PC-9 (cell line): ENCODE measurements at regions not wholly inside any gene's neighbourhood (a gene's known extent, or its start where the extent isn't known, plus 50 kb on each side); places are given as distances from the start of the nearest gene placed in this dataset.

Experiments
- BruUV-seq: library from RNA; stranded (reverse); fragments of 400-500 nt; replicated peaks from 2 replicates; lab custom pipeline; 2021; lab: Mats Ljungman, UMichigan
- CTCF ChIA-PET: fragments of 300-600 bp; sonication (Branson Sonifier 250); formaldehyde crosslinking; loops from one replicate; lab custom pipeline; 2022; ENCODE audit warnings: antibody characterized with exemption; lab: Charles Lee
- POLR2A ChIA-PET: fragments of 300-600 bp; sonication (Branson Sonifier 250); formaldehyde crosslinking; loops from one replicate; lab custom pipeline; 2022; ENCODE audit warnings: antibody characterized with exemption; ENCODE audit not compliant: unreplicated experiment; lab: Charles Lee
- DNase-seq, 2 experiments: peaks; one replicate each; pipeline versions ENCODE4 v3.0.0 to v3.0.0-alpha.2; 2015 to 2022; ENCODE audit warnings: mixed read lengths in 1 of 2
- H2AFZ ChIP-seq: fragments of 200-600 bp; sonication (generic); 2 replicates; pipeline ENCODE4 v1.8.1; 2017; ENCODE audit warnings: antibody characterized with exemption
- H3F3A ChIP-seq: fragments of 200-600 bp; sonication (generic); 2 replicates; pipeline ENCODE4 v1.8.1; 2017; ENCODE audit warnings: antibody characterized with exemption, mild to moderate bottlenecking, low read depth; ENCODE audit not compliant: insufficient read depth
- H3K27ac ChIP-seq: fragments of 200-600 bp; sonication (generic); 2 replicates; pipeline ENCODE4 v1.6.1; 2016; ENCODE audit warnings: mixed run types
- H3K27me3 ChIP-seq: fragments of 200-600 bp; sonication (generic); 2 replicates; pipeline ENCODE4 v1.6.1; 2016; ENCODE audit warnings: low read depth, mixed run types; ENCODE audit not compliant: insufficient read depth
- H3K36me3 ChIP-seq: fragments of 200-600 bp; sonication (generic); 2 replicates; pipeline ENCODE4 v1.6.1; 2016; ENCODE audit warnings: low read depth, mixed run types
- H3K4me1 ChIP-seq: fragments of 200-600 bp; sonication (generic); replicated peaks from 2 replicates; pipeline ENCODE4 v1.6.1; 2016; ENCODE audit warnings: mixed run types; ENCODE audit not compliant: insufficient read depth
- H3K4me2 ChIP-seq: fragments of 200-600 bp; sonication (generic); 2 replicates; pipeline ENCODE4 v1.6.1; 2017; ENCODE audit warnings: mixed run types
- H3K4me3 ChIP-seq: fragments of 200-600 bp; sonication (generic); 2 replicates; pipeline ENCODE4 v1.6.1; 2016; ENCODE audit warnings: mixed run types
- H3K79me2 ChIP-seq: fragments of 200-600 bp; sonication (generic); 2 replicates; pipeline ENCODE4 v1.6.1; 2017; ENCODE audit warnings: low read depth, mixed run types
- H3K9me2 ChIP-seq: fragments of 200-600 bp; sonication (generic); 2 replicates; pipeline ENCODE4 v1.8.1; 2017; ENCODE audit warnings: mild to moderate bottlenecking; ENCODE audit not compliant: insufficient read depth
- H3K9me3 ChIP-seq: fragments of 200-600 bp; sonication (generic); 2 replicates; pipeline ENCODE4 v1.8.1; 2016; ENCODE audit warnings: low read depth; ENCODE audit not compliant: insufficient read depth
- H4K20me1 ChIP-seq: fragments of 200-600 bp; sonication (generic); 2 replicates; pipeline ENCODE4 v1.8.1; 2017; ENCODE audit not compliant: insufficient read depth
- EZH2 ChIP-seq: fragments of 200-600 bp; sonication (generic); IDR thresholded peaks from 2 replicates; pipeline ENCODE4 v1.8.0; 2017; ENCODE audit warnings: antibody characterized with exemption, low read depth
- intact Hi-C: fragments of 100-400 bp; cut with micrococcal nuclease; formaldehyde crosslinking; loops from one replicate; pipeline ENCODE4 v1.10.0; 2022; ENCODE audit not compliant: unreplicated experiment
- TF ChIP-seq, protein P1 (sequence below): fragments of 200-600 bp; sonication (generic); conservative IDR thresholded peaks from 2 replicates; pipeline ENCODE4 v1.6.1; 2017; ENCODE audit warnings: mixed run types, antibody characterized with exemption, mild to moderate bottlenecking, moderate library complexity

DNA sequence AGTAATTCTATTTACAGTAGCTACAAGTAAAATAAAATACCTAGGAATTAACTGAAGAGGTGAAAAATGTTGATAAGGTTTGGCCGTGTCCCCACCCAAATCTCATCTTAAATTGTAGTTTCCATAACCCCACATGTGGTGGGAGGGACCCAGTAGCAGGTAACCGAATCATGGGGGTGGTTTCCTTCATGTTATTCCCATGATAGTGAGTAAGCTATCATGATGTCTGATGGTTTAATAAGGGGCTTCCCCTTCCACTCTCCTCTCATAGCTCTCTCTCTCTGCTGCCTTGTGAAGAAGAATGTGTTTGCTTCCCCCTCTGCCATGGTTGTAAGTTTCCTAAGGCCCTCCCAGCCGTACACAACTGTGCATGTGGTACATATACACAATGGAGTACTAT lies 1170.7 kb downstream of the BCL11B start:
- Histone ChIP-seq H3K27me3 (no peaks in the 10 kb centered on the region), H3K9me2 (no peaks in the 10 kb centered on the region), H2AFZ (no peak overlapping the region), H3K9me3 (no peaks in the 10 kb centered on the region), H3F3A (no peaks in the 10 kb centered on the region), H3K27ac (no peak overlapping the region), H3K79me2 (no peaks in the 10 kb centered on the region), H3K36me3 (no peaks in the 10 kb centered on the region), H4K20me1 (no peaks in the 10 kb centered on the region), H3K4me1 (no peaks in the 10 kb centered on the region), H3K4me3 (no peak overlapping the region), H3K4me2 (no peak overlapping the region)
- TF ChIP-seq, protein P1, sequence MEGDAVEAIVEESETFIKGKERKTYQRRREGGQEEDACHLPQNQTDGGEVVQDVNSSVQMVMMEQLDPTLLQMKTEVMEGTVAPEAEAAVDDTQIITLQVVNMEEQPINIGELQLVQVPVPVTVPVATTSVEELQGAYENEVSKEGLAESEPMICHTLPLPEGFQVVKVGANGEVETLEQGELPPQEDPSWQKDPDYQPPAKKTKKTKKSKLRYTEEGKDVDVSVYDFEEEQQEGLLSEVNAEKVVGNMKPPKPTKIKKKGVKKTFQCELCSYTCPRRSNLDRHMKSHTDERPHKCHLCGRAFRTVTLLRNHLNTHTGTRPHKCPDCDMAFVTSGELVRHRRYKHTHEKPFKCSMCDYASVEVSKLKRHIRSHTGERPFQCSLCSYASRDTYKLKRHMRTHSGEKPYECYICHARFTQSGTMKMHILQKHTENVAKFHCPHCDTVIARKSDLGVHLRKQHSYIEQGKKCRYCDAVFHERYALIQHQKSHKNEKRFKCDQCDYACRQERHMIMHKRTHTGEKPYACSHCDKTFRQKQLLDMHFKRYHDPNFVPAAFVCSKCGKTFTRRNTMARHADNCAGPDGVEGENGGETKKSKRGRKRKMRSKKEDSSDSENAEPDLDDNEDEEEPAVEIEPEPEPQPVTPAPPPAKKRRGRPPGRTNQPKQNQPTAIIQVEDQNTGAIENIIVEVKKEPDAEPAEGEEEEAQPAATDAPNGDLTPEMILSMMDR, result no peak
- TF ChIP-seq EZH2, result no peak
- BruUV-seq, result no TSS peak
- no peak for DNase-seq
- ChIA-PET POLR2A (no interaction called here), CTCF (no interaction called here)
- intact Hi-C loops, result no loop called here

DNA sequence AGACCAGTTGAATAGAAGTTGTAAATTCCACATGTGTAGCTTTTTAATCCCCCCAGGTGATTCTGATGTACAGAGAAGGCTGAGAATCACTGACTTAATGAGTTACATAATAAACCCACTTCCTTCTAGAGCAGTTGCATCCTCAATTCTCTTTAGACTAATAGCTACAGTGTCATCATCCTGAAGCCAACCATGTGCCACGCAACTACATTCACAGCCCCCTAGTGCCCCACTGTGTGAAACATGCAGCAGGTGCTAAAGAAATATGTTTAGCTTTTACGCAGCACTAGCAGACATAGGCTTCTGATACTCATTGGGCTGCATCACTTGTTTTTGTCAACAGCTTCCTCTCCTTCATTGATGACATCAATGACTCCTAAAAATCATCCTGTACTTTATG lies 1168.3 kb downstream of the BCL11B start:
- Histone ChIP-seq H3K9me2 (no peaks in the 10 kb centered on the region), H4K20me1 (no peaks in the 10 kb centered on the region), H3K9me3 (no peaks in the 10 kb centered on the region), H3K4me3 (no peak overlapping the region), H3K36me3 (no peaks in the 10 kb centered on the region), H3F3A (no peaks in the 10 kb centered on the region), H2AFZ (no peak overlapping the region), H3K4me2 (no peak overlapping the region), H3K27me3 (no peaks in the 10 kb centered on the region), H3K4me1 (no peaks in the 10 kb centered on the region), H3K27ac (no peak overlapping the region), H3K79me2 (no peaks in the 10 kb centered on the region)
- intact Hi-C loops, result no loop called here
- CTCF ChIA-PET, result no interaction called here
- TF ChIP-seq, protein P1, result no peak
- no peak for TF ChIP-seq EZH2
- DNase-seq, result no peak
- no TSS peak for BruUV-seq
- POLR2A ChIA-PET, result no interaction called here

DNA sequence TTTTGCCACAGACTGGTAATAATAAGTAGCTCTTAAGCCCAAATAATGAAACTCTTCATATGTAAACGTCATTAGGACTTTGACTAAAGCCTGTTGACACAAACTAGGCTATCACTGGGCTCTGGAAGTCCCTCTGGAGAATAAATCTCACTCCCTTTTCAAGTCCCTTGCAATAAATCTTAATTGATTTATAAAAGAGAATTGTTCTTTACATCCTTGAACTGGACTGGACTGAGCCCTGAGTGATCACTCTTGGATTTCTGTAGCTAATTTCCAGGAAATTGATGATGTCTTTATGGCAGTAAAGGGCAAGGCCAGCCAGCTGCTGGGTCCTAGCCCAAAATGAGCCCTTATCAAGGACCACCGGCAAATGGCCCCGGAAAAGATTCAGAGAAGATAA lies 1162.7 kb downstream of the BCL11B start:
- no peaks in the 10 kb centered on the region for H3K4me1 ChIP-seq
- no TSS peak for BruUV-seq
- no peaks in the 10 kb centered on the region for H3K27me3 ChIP-seq
- no peaks in the 10 kb centered on the region for H3K79me2 ChIP-seq
- no peaks in the 10 kb centered on the region for H4K20me1 ChIP-seq
- TF ChIP-seq, protein P1, result no peak
- TF ChIP-seq EZH2, result no peak
- H3K4me2 ChIP-seq, result no peak overlapping the region
- no peak overlapping the region for H3K4me3 ChIP-seq
- ChIA-PET CTCF (no interaction called here), POLR2A (no interaction called here)
- no peak overlapping the region for H2AFZ ChIP-seq
- H3F3A ChIP-seq, result no peaks in the 10 kb centered on the region
- no peaks in the 10 kb centered on the region for H3K36me3 ChIP-seq
- H3K9me2 ChIP-seq, result no peaks in the 10 kb centered on the region
- intact Hi-C loops, result no loop called here
- H3K9me3 ChIP-seq, result no peaks in the 10 kb centered on the region
- no peak for DNase-seq
- no peak overlapping the region for H3K27ac ChIP-seq
